SK-N-MC (cell line): ENCODE measurements at regions not wholly inside any gene's neighbourhood (a gene's known extent, or its start where the extent isn't known, plus 50 kb on each side); places are given as distances from the start of the nearest gene placed in this dataset.

Experiments used
- EZH2 ChIP-seq: fragments of 200-600 bp; sonication (generic); IDR thresholded peaks from one replicate; pipeline ENCODE4 v1.6.1; 2017; ENCODE audit warnings: antibody characterized with exemption
- POLR2AphosphoS5 ChIP-seq: IDR thresholded peaks from 2 replicates; pipeline ENCODE4 v1.6.1; 2012; ENCODE audit warnings: mild to moderate bottlenecking, low read depth, low read length, borderline replicate concordance

GRCh38 chr14:62364800-62365280 is 602.6 kb downstream of the SNAPC1 start:
- no peak for TF ChIP-seq POLR2AphosphoS5
- no peak for TF ChIP-seq EZH2
